IMR-90 (cell line): ENCODE measurements at regions not wholly inside any gene's neighbourhood (a gene's known extent, or its start where the extent isn't known, plus 50 kb on each side); places are given as distances from the start of the nearest gene placed in this dataset.
"Not testable (repeated sequence)": the region's sequence is repeated elsewhere in the genome, so short reads cannot be mapped to it uniquely, and the experiment has no call there.

Source experiments
- ATAC-seq: fragments of 200-7000 bp; cut with Tn5 transposase; 2 replicates; pipeline ENCODE4 v1.9.1; 2020; ENCODE audit warnings: low read depth, mild to moderate bottlenecking, moderate library complexity
- BruUV-seq: library from RNA; stranded (reverse); fragments of 400-500 nt; replicated peaks from 2 replicates; lab custom pipeline; 2021; lab: Mats Ljungman, UMichigan
- CTCF ChIA-PET: fragments of 300-600 bp; formaldehyde crosslinking; extraction: SDS; loops from one replicate; lab custom pipeline; 2021; ENCODE audit warnings: antibody characterized with exemption; lab: Yijun Ruan, JAX
- POLR2A ChIA-PET: fragments of 300-600 bp; sonication (Branson Sonifier 250); formaldehyde crosslinking; loops from one replicate; lab custom pipeline; 2022; ENCODE audit warnings: antibody characterized with exemption; ENCODE audit not compliant: unreplicated experiment; lab: Charles Lee
- DNase-seq: peaks from one replicate; pipeline ENCODE4 v3.0.0; 2013
- H2AFZ ChIP-seq: replicated peaks from 2 replicates; pipeline ENCODE3; 2013; ENCODE audit warnings: low read length, mild to moderate bottlenecking; ENCODE audit not compliant: poor library complexity
- H2AK5ac ChIP-seq: 2 replicates; pipeline ENCODE4 v1.6.1; 2013; ENCODE audit warnings: low read depth, low read length, inconsistent platforms
- H2AK9ac ChIP-seq: replicated peaks from 2 replicates; pipeline ENCODE3; 2013; ENCODE audit warnings: mild to moderate bottlenecking, low read depth, low read length, moderate library complexity; ENCODE audit not compliant: poor library complexity
- H2BK120ac ChIP-seq: 2 replicates; pipeline ENCODE4 v1.6.1; 2013; ENCODE audit warnings: low read depth, low read length, inconsistent platforms
- H2BK15ac ChIP-seq: 3 replicates; pipeline ENCODE4 v1.6.1; 2013; ENCODE audit warnings: low read depth, low read length, inconsistent platforms
- H2BK20ac ChIP-seq: 2 replicates; pipeline ENCODE4 v1.6.1; 2013; ENCODE audit warnings: low read depth, mild to moderate bottlenecking, inconsistent platforms, low read length, moderate library complexity
- H2BK5ac ChIP-seq: 2 replicates; pipeline ENCODE4 v1.6.1; 2013; ENCODE audit warnings: mild to moderate bottlenecking, low read depth, low read length, inconsistent platforms; ENCODE audit not compliant: poor library complexity, severe bottlenecking
- H3K14ac ChIP-seq: replicated peaks from 2 replicates; pipeline ENCODE4 v1.6.1; 2013; ENCODE audit warnings: low read depth, low read length, inconsistent platforms
- H3K18ac ChIP-seq: 2 replicates; pipeline ENCODE4 v1.6.1; 2013; ENCODE audit warnings: low read depth, low read length, control low read depth
- H3K23ac ChIP-seq: 2 replicates; pipeline ENCODE4 v1.6.1; 2013; ENCODE audit warnings: low read depth, low read length, inconsistent platforms
- H3K27ac ChIP-seq: 2 replicates; pipeline ENCODE4 v1.5.1; 2013; ENCODE audit warnings: mild to moderate bottlenecking, control low read depth, low read length; ENCODE audit not compliant: insufficient read depth
- H3K27me3 ChIP-seq: 2 replicates; pipeline ENCODE4 v1.6.1; 2013; ENCODE audit warnings: low read length; ENCODE audit not compliant: control insufficient read depth, insufficient read depth
- H3K36me3 ChIP-seq: 2 replicates; pipeline ENCODE4 v1.6.1; 2013; ENCODE audit warnings: low read length, mixed read lengths; ENCODE audit not compliant: control insufficient read depth, insufficient read depth
- H3K4ac ChIP-seq: 2 replicates; pipeline ENCODE4 v1.6.1; 2013; ENCODE audit warnings: low read depth, low read length, inconsistent platforms
- H3K4me1 ChIP-seq: 2 replicates; pipeline ENCODE4 v1.6.1; 2013; ENCODE audit warnings: low read length, mixed read lengths; ENCODE audit not compliant: control insufficient read depth, insufficient read depth
- H3K4me2 ChIP-seq: 2 replicates; pipeline ENCODE4 v1.6.1; 2013; ENCODE audit warnings: low read depth, mild to moderate bottlenecking, control low read depth, low read length, moderate library complexity
- H3K4me3 ChIP-seq: 2 replicates; pipeline ENCODE4 v1.5.1; 2013; ENCODE audit warnings: low read depth, mild to moderate bottlenecking, control low read depth, low read length, moderate library complexity; ENCODE audit not compliant: insufficient read depth
- H3K56ac ChIP-seq: 2 replicates; pipeline ENCODE4 v1.6.1; 2013; ENCODE audit warnings: low read length, inconsistent platforms; ENCODE audit not compliant: insufficient read depth; ENCODE audit errors: extremely low read depth
- H3K79me1 ChIP-seq, 2 experiments: 2 replicates each; pipeline ENCODE4 v1.6.1; 2013; ENCODE audit warnings: low read length in 2 of 2, inconsistent platforms in 1 of 2, low read depth in 1 of 2
- H3K9ac ChIP-seq: 2 replicates; pipeline ENCODE4 v1.6.1; 2013; ENCODE audit warnings: low read depth, low read length, control low read depth
- H3K9me1 ChIP-seq: 2 replicates; pipeline ENCODE4 v1.6.1; 2013; ENCODE audit warnings: low read length, inconsistent platforms; ENCODE audit not compliant: insufficient read depth
- H3K9me3 ChIP-seq: 2 replicates; pipeline ENCODE4 v1.6.1; 2013; ENCODE audit warnings: low read length; ENCODE audit not compliant: control insufficient read depth, insufficient read depth
- H4K20me1 ChIP-seq: 2 replicates; pipeline ENCODE4 v1.6.1; 2013; ENCODE audit warnings: low read length, inconsistent platforms; ENCODE audit not compliant: insufficient read depth
- H4K5ac ChIP-seq: 2 replicates; pipeline ENCODE4 v1.6.1; 2013; ENCODE audit warnings: mild to moderate bottlenecking, low read depth, low read length, control low read depth
- H4K8ac ChIP-seq, 2 experiments: 2 replicates each; pipeline ENCODE4 v1.6.1; 2013; ENCODE audit warnings: low read depth in 2 of 2, low read length in 2 of 2, control low read depth in 1 of 2, inconsistent platforms in 1 of 2
- H4K91ac ChIP-seq: 2 replicates; pipeline ENCODE4 v1.6.1; 2013; ENCODE audit warnings: low read depth, low read length, inconsistent platforms; ENCODE audit not compliant: insufficient read depth
- WGBS, 2 experiments: methylation state at CpG; one replicate each; pipeline versions ENCODE4 v1.1.5 to v1.1.7; 2013; ENCODE audit warnings: missing lambda C conversion rate in 2 of 2; ENCODE audit not compliant: insufficient read length in 1 of 2; ENCODE audit errors: extremely low coverage in 2 of 2; 5-methylcytosine and 5-hydroxymethylcytosine counted together
- dilution Hi-C: fragments of 300-500 bp; cut with HindIII; formaldehyde crosslinking; loops from one replicate; pipeline ENCODE4 v1.14.3; 2018; ENCODE audit warnings: low sequenced_read_pairs; ENCODE audit not compliant: unreplicated experiment
- in situ Hi-C: fragments of 300-500 bp; cut with MboI; formaldehyde crosslinking; loops from 3 replicates; pipeline ENCODE4 v1.14.3; 2019; ENCODE audit warnings: low sequenced_read_pairs, inconsistent platforms, mixed read lengths
- intact Hi-C: fragments of 100-400 bp; cut with micrococcal nuclease; formaldehyde crosslinking; loops from 2 replicates; pipeline ENCODE4 v1.10.0; 2022

DNA sequence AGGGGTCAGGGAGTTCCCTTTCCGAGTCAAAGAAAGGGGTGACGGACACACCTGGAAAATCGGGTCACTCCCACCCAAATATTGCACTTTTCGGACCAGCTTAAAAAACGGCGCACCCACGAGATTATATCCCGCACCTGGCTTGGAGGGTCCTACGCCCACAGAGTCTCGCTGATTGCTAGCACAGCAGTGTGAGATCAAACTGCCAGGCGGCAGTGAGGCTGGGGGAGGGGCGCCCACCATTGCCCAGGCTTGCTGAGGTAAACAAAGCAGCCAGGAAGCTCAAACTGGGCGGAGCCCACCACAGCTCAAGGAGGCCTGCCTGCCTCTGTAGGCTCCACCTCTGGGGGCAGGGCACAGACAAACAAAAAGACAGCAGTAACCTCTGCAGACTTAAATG, 88.8 kb upstream of the IFNG-AS1 start:
- H3K27me3 ChIP-seq, dilution Hi-C loops, H4K5ac ChIP-seq, H2BK120ac ChIP-seq, POLR2A ChIA-PET, H3K23ac ChIP-seq, H2AK5ac ChIP-seq, H3K27ac ChIP-seq, H4K8ac ChIP-seq, H3K36me3 ChIP-seq, H3K79me1 ChIP-seq, H3K9me3 ChIP-seq, H3K4me1 ChIP-seq, H3K14ac ChIP-seq, intact Hi-C loops, H3K9me1 ChIP-seq, H3K4me3 ChIP-seq, H4K91ac ChIP-seq, H3K18ac ChIP-seq, H4K20me1 ChIP-seq, H2BK5ac ChIP-seq, BruUV-seq, DNase-seq, H2BK20ac ChIP-seq, ATAC-seq, H3K4ac ChIP-seq, H2AK9ac ChIP-seq, in situ Hi-C loops, H3K9ac ChIP-seq, H2AFZ ChIP-seq, H3K56ac ChIP-seq, H2BK15ac ChIP-seq, H3K4me2 ChIP-seq: not testable (repeated sequence)
- 87% methylated on average over 3 of the region's 13 CpGs; no CpG with 5 or more reads in 1 of the 2 experiments for WGBS, 2 experiments
- CTCF ChIA-PET = interaction anchor here (0.8 kb wide), 1 partner anchor 511 kb away, joined by 3 read pairs; no protein-coding TSS in a partner anchor
